WI38 (cell line): ENCODE measurements at regions not wholly inside any gene's neighbourhood (a gene's known extent, or its start where the extent isn't known, plus 50 kb on each side); places are given as distances from the start of the nearest gene placed in this dataset.

Experiments
- H3K4me3 ChIP-seq: 2 replicates; pipeline ENCODE4 v1.5.1; 2011; ENCODE audit warnings: low read depth, mild to moderate bottlenecking, control low read depth, low read length
- CTCF ChIP-seq: IDR thresholded peaks from 2 replicates; pipeline ENCODE4 v1.5.1; 2012; ENCODE audit warnings: low read depth, mild to moderate bottlenecking, control low read depth, low read length

- no peak for TF ChIP-seq CTCF
- H3K4me3 ChIP-seq = no peak overlapping the region
These were observed 161.8 kb upstream of the ASCC3 start for GRCh38 chr6:101042966-101043365.

GRCh38 chr6:101058296-101058695 is 177.2 kb upstream of the ASCC3 start:
- TF ChIP-seq CTCF = no peak
- H3K4me3 ChIP-seq = no peak overlapping the region

- no peak overlapping the region for H3K4me3 ChIP-seq
- no peak for TF ChIP-seq CTCF
These were observed 185.4 kb upstream of the ASCC3 start for GRCh38 chr6:101066481-101066880.

GRCh38 chr6:101069191-101069795 is 188.2 kb upstream of the ASCC3 start:
- no peak overlapping the region for H3K4me3 ChIP-seq
- no peak for TF ChIP-seq CTCF

GRCh38 chr6:101070044-101070608 is 189.0 kb upstream of the ASCC3 start:
- TF ChIP-seq CTCF = no peak
- H3K4me3 ChIP-seq = no peak overlapping the region

- TF ChIP-seq CTCF = no peak
- no peak overlapping the region for H3K4me3 ChIP-seq
These were observed 196.2 kb upstream of the ASCC3 start for GRCh38 chr6:101077344-101077743.

- H3K4me3 ChIP-seq = no peak overlapping the region
- no peak for TF ChIP-seq CTCF
These were observed 198.7 kb upstream of the ASCC3 start for GRCh38 chr6:101079696-101080270.
